ENCODE measurements at regions not wholly inside any gene's neighbourhood (a gene's known extent, or its start where the extent isn't known, plus 50 kb on each side); places are given as distances from the start of the nearest gene placed in this dataset.
"Not testable (repeated sequence)": the region's sequence is repeated elsewhere in the genome, so short reads cannot be mapped to it uniquely, and the experiment has no call there.

GRCh38 chr2:17362956-17363355, 155.3 kb downstream of the RAD51AP2 start:
- DNase-seq, result no peak

DNA sequence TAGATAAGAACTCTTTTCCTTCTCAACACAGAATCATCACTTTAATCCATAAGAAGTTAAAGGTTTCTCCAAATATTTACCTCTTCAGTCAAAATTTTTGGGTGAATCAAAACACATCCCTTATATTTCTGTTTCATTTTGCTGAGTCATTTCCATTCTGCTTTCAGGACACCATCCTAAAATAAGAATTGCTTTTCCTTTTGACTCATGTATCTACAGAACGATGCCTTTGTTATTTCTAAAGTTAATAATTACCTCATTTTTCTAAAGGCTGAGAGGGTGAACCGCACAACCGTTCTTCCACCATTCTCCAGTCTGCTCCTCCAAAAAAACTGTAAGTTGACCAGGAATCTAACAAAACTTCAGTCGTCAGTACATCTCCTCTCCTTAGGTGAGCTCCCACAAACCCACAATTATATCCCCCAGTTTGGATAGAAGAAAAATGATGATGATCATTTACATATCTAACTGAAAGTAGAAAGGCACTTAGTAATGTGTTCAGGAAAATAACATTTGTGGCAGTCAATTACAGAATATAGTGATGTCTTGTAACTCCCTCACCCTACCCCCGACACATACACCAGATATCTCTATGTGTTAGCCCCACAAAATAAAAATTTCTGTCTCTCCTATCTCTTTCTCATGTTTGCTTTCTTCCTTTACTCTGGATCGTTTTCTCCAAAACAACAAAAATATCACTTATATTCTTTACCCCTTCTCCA, 162.5 kb downstream of the RAD51AP2 start:
- DNase-seq, result no peak

GRCh38 chr2:17353263-17353662, 165.0 kb downstream of the RAD51AP2 start:
- no peak for DNase-seq

- DNase-seq, result not testable (repeated sequence)
These were observed 175.5 kb downstream of the RAD51AP2 start for GRCh38 chr2:17342692-17343091.

GRCh38 chr2:17337507-17337906, 180.7 kb downstream of the RAD51AP2 start:
- no peak for DNase-seq

DNA sequence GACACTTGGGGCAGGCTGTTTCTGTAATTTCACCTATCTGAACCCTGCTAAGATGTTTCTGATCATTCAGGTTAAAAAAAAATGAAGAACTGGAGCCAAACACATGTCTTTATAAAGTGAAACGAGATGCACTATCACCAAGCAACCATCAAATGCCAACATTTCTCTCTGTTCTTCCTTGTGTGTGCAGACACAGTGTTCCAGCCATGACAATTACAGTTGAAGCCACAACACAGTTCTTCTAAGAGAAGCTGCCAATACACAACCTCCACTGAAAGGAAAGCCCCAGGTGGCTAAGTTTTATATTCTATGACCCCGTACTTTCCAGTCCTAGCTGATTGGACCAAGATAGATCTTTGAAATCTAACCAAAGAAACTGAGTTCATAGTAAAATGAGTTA, 181.8 kb downstream of the RAD51AP2 start:
- DNase-seq, result no peak

GRCh38 chr2:17334300-17334699, 183.9 kb downstream of the RAD51AP2 start:
- no peak for DNase-seq

DNA sequence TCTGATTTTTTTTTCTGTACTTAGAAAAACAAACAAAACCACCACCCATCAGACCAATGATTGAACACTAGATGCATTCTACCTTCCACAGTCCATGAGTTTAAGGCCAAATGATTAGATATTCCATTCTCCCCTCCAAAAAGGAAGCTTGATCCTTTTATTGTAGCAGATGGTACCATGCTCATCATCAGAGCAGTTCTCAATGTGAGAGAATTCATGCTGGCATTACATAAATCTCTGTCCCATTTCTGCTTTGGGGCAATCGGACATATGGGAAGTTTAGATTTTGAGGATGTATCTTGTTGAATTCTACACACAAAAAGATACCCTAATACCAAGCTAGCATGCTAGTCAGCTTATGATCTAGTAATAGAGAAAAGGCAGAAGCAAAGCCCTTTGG, 186.6 kb downstream of the RAD51AP2 start:
- no peak for DNase-seq

DNA sequence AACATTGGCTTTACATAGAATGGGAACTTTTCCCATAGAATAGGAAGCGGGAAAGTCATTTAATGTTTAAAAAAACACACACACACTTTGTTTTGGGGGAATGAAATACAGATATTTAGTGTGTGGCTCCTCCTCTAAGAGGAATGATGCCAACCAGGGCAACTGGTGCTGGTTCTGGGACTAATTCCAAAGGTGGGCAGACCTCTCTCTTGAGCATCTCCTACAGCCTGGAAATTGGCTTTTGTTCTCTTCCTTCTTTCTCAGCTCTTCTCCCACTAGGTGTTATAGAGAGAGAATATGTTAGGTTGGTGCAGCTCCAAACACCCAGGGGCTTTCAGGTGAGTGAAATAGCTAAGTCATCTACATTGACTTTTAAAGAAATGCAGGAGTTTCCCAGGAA, 190.1 kb downstream of the RAD51AP2 start:
- no peak for DNase-seq

- no peak for DNase-seq
These were observed 190.6 kb downstream of the RAD51AP2 start for GRCh38 chr2:17327649-17328048.

DNA sequence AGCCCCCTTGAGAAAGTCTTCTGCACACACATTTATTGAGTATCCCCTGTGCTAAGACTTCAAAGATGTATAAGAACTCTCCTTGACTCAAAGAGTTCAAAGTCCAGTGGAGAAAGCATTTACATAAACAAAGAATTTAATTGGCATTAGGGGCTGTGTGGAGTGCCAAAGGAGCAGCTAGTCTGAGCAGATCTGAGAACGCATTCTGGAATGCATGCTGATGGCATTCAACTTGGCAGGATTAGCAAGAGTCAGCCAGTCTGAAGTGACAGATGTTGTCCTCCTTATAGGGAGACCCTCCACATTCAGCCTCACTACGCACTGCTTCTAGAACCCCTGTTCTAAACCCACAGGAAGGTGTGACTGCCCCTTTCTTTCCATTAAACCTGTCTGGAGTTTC, 191.5 kb downstream of the RAD51AP2 start:
- DNase-seq, result no peak

DNA sequence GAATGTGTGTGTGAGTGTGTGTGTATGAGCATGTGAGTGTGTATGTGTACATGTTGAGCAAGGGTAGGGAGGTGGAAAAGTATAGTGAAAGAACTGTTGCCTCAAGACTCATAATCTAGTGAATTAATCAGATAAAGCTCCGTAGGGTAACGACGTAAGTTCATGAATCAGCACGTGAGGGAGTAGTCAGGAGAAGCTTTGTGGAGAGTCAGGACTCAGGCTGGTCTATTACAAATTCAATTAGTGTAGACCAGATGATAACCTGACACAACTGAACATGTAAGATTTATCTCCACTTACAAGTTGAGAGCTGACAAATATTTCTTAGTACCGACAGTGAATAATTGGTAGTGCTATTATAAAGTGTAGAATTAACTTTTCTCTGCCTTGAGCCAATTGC, 194.5 kb downstream of the RAD51AP2 start:
- DNase-seq, result no peak

DNA sequence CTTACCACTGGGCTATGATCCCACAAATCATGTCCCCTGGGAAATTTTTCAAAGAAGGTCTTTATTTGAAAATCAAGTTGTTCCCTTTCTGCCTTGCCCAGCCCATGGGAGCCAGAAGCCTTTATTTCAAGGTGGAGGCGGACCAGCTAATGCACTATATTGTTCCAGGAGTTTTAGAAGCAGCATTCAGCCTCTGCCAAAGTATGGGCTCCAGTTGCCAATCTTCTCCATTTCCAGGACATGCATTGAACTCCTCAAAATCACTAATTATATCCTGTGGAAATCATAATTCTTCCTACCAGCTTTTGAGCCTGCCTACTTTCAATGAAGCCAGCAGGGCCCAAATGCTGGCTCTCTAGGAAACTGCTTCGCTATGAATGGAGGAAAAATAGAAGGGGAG, 195.8 kb downstream of the RAD51AP2 start:
- DNase-seq, result no peak

GRCh38 chr2:17319090-17319489, 199.2 kb downstream of the RAD51AP2 start:
- DNase-seq, result no peak

DNA sequence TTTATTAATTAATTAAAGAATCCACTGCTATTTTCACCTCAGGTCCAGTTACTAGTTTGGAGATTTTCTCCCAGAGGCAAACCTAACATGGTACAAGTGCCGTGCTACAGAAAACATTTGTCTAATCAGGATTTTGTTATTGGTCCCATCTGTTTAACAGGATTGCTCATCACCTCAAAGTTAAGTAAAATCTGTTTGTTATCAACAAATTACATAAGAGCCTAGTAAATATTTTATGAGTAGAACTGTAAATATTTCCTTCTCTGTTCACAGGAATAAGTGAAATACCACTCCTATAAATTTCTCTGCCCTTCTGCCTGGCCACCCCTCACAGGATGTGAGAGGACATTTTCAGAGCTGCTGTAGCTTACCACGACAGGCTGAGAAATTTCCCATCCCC, 200.2 kb downstream of the RAD51AP2 start:
- no peak for DNase-seq

DNA sequence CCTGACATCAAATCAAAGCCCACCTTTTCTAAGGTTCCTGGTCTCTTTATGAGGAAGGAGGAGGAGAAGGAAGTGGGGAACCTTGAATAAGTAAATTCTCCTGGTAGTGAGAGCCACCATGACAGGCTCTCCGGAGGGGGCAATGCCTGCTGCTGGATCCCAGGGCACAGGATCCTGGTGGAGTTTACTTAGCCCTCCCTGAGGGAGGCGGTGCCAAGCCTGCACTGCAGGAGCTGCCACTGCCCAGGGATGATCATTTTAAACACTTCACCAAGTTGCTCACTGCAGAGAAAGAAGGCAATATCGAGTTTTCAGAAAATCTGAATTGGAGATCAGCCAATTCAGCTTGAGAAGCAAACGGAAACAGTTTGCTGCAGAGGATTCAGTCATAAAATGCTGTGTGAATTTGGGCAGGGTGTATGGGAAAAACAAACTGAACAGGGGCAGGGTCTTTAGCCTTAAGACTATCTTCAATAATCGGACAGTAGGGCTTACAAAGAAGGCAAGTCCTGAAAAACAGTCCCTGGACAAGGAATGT, 200.7 kb downstream of the RAD51AP2 start:
- DNase-seq, result no peak

DNA sequence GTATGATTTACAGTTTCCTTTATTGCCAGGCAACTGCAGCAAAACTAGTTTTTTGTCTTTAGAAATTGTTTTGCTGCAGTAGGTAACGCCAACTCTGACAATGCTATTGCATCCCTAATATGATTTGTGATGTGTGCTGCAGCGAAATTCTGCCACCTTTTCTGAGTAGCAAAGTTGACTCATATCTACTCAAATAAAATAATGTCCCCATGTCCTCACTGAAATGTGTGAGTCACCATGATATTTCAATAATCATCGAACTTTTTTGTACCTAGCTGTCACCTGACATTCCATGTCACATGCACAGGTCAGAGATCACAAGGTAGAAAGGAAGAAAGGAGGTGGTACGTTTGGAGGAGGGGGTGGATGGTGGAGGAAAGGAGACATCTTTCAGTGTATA, 205.0 kb downstream of the RAD51AP2 start:
- no peak for DNase-seq

DNA sequence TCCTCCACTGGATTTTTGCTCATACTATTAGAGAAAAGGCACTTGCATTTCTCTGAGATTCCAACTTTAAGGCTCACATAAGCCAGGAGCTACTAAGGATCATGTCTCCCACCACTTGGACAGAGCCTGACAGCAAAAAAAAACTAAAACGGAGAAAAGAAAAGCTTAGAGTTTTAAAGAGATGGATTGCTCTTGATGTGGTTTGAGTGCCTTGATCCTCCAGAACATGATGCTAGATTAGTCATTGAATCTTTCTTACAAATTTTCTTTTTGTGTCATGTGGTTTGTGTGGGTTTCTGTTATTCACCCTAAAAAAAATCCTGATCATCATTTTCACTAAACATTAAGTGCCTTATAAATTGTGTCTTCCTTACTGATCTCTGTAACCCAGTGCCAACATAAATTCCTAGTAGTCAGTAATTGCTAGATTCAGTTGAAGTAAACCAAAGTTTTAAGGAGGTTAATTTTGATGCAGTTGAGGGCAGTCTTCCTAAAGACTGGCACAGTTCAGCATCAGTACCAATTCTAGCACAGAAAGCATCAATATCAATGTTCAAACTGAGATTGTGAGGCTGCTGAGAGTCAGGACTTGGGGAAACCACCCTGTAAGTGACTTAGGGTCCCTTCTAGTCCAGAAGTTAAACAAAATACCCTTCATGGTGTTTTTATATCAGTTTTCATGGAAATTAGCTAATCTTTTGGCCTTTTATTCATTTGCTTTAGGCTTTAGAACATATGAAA, 206.3 kb downstream of the RAD51AP2 start:
- no peak for DNase-seq

- DNase-seq, result no peak
These were observed 207.1 kb downstream of the RAD51AP2 start for GRCh38 chr2:17311106-17311619.

DNA sequence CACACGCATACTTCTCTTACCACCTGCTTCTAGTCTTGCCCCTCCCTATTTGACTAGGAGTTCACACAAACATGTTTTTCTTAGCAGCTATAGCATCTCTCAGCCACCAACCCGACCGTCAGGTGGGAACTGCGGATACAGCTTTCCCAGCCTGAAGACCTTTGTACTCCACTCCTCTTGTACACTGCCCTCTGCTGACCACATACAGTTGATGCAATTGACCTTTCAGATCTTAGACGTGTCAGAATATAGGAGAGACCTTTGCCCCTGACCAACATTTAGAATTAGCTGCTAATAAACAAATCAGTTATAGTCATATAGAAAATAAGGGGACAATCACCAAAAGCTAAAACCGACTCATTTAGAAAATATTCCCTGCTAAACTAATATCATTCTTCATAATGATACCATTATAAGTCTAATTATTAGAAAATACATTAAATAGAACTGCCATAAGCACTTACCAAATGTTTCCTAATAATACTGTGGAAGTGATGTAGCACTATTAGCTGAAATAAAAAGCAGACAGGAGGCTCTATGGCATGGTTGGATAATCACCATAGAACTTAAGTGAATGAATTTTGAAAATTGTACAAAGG, 208.4 kb downstream of the RAD51AP2 start:
- no peak for DNase-seq

- DNase-seq, result no peak
These were observed 209.1 kb downstream of the RAD51AP2 start for GRCh38 chr2:17309181-17309580.

DNA sequence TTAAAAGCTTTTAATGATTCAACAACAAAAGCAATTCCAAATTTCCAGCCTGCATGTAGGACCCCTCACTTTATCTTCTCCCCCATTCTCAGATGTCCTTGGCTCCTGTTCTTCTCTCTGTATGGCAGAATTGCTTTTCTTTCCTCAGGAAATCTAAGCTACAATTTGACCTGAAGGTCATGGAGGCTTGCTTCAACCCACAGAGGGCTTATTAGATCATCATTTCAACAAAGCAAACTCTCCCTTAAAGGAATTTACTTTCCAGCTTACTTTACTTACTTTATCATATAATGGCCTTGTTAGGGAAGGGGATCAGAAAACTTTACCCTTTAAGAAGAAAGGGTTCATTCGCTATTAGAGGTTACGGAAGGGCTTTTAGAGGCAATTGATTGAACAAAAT, 211.5 kb downstream of the RAD51AP2 start:
- DNase-seq, result no peak

GRCh38 chr2:17306219-17306618, 212.0 kb downstream of the RAD51AP2 start:
- DNase-seq, result no peak

GRCh38 chr2:17303521-17303920, 214.7 kb downstream of the RAD51AP2 start:
- DNase-seq, result no peak
